GM12878 (cell line): ENCODE measurements at regions not wholly inside any gene's neighbourhood (a gene's known extent, or its start where the extent isn't known, plus 50 kb on each side); places are given as distances from the start of the nearest gene placed in this dataset.

Source experiments
- ATAC-seq: fragments of 200-7000 bp; cut with Tn5 transposase; 3 replicates; pipeline ENCODE4 v1.9.1; 2020; ENCODE audit warnings: mild to moderate bottlenecking, moderate library complexity
- BruUV-seq: library from RNA; stranded (reverse); fragments of 400-500 nt; replicated peaks from 2 replicates; lab custom pipeline; 2021; lab: Mats Ljungman, UMichigan
- CTCF ChIA-PET: fragments of 300-600 bp; sonication (Branson Sonifier 250); formaldehyde crosslinking; extraction: SDS; loops from one replicate; lab custom pipeline; 2021; ENCODE audit warnings: inconsistent platforms; lab: Yijun Ruan, JAX
- POLR2A ChIA-PET: fragments of 350-600 bp; formaldehyde crosslinking; extraction: SDS; loops from one replicate; lab custom pipeline; 2021; ENCODE audit warnings: inconsistent platforms; lab: Charles Lee
- RAD21 ChIA-PET: fragments of 300-600 bp; sonication (Branson Sonifier 250); formaldehyde crosslinking; loops from one replicate; lab custom pipeline; 2023; ENCODE audit warnings: antibody characterized with exemption; ENCODE audit not compliant: unreplicated experiment; lab: Charles Lee
- SMC1A ChIA-PET: fragments of 300-600 bp; sonication (Branson Sonifier 250); formaldehyde crosslinking; loops from one replicate; lab custom pipeline; 2023; ENCODE audit not compliant: unreplicated experiment, uncharacterized antibody; lab: Charles Lee
- DNase-seq: peaks from one replicate; pipeline ENCODE4 v3.0.0-alpha.2; 2011; ENCODE audit warnings: low read depth, low spot score
- FAIRE-seq: peaks from 3 replicates; lab custom pipeline; 2011; peaks lifted over from hg19 to GRCh38; lab: Jason Lieb, UNC
- H2AFZ ChIP-seq: 2 replicates; pipeline ENCODE4 v1.6.0; 2011; ENCODE audit warnings: low read depth, low read length, control low read depth; ENCODE audit not compliant: control insufficient read depth
- H3K27ac ChIP-seq: 2 replicates; pipeline ENCODE4 v1.5.1; 2011; ENCODE audit warnings: control low read depth; ENCODE audit not compliant: control insufficient read depth, insufficient read depth
- H3K27me3 ChIP-seq, 2 experiments: replicated peaks in 1 of 2; 2 replicates each; pipeline versions ENCODE4 v1.6.0 to v1.6.1; 2011; ENCODE audit warnings: low read length in 1 of 2; ENCODE audit not compliant: control insufficient read depth in 2 of 2, insufficient read depth in 2 of 2
- H3K36me3 ChIP-seq, 2 experiments: 2 replicates each; pipeline ENCODE4 v1.5.1; 2011; ENCODE audit warnings: low read length in 1 of 2; ENCODE audit not compliant: control insufficient read depth in 2 of 2, insufficient read depth in 2 of 2
- H3K4me1 ChIP-seq: 2 replicates; pipeline ENCODE4 v1.6.1; 2011; ENCODE audit warnings: mild to moderate bottlenecking, low read length, moderate library complexity, mixed read lengths; ENCODE audit not compliant: control insufficient read depth, insufficient read depth
- H3K4me2 ChIP-seq: 2 replicates; pipeline ENCODE4 v1.6.0; 2011; ENCODE audit warnings: control low read depth; ENCODE audit not compliant: control insufficient read depth, insufficient read depth
- H3K4me3 ChIP-seq: fragments of 200-600 bp; sonication (generic); 2 replicates; pipeline ENCODE4 v1.5.1; 2016
- H3K79me2 ChIP-seq: 2 replicates; pipeline ENCODE4 v1.6.0; 2011; ENCODE audit warnings: low read length; ENCODE audit not compliant: control insufficient read depth, insufficient read depth
- H3K9ac ChIP-seq: 2 replicates; pipeline ENCODE4 v1.8.0; 2011; ENCODE audit warnings: low read length, control low read depth, mixed read lengths; ENCODE audit not compliant: control insufficient read depth, insufficient read depth
- H3K9me3 ChIP-seq: replicated peaks from 3 replicates; pipeline ENCODE4 v1.5.1; 2011; ENCODE audit warnings: mild to moderate bottlenecking, low read length; ENCODE audit not compliant: control insufficient read depth, insufficient read depth
- H4K20me1 ChIP-seq: 2 replicates; pipeline ENCODE4 v1.6.0; 2011; ENCODE audit not compliant: control insufficient read depth, insufficient read depth
- KLF5 ChIP-seq: fragments of 450-650 bp; IDR thresholded peaks from 2 replicates; pipeline ENCODE4 v1.6.1; 2014; ENCODE audit warnings: mild to moderate bottlenecking; ENCODE audit not compliant: partially characterized antibody
- POLR2AphosphoS2 ChIP-seq: IDR thresholded peaks from 2 replicates; pipeline ENCODE4 v1.6.1; 2011; ENCODE audit warnings: low read depth, mild to moderate bottlenecking, low read length, improper control_type of control experiment, moderate library complexity
- SUPT20H ChIP-seq: IDR thresholded peaks from 2 replicates; pipeline ENCODE4 v1.6.1; 2011; ENCODE audit warnings: low read depth, mild to moderate bottlenecking, low read length, moderate library complexity, borderline replicate concordance; ENCODE audit not compliant: control insufficient read depth
- SUZ12 ChIP-seq: fragments of 200-600 bp; sonication (generic); IDR thresholded peaks from one replicate; pipeline ENCODE4 v1.6.1; 2018; ENCODE audit warnings: antibody characterized with exemption, mild to moderate bottlenecking; ENCODE audit not compliant: unreplicated experiment
- TBL1XR1 ChIP-seq: IDR thresholded peaks from 2 replicates; pipeline ENCODE4 v1.6.1; 2012; ENCODE audit warnings: low read depth, low read length, improper control_type of control experiment
- YBX1 ChIP-seq: fragments of 450-650 bp; IDR thresholded peaks from 2 replicates; pipeline ENCODE4 v1.6.1; 2016; ENCODE audit warnings: antibody characterized with exemption
- ZZZ3 ChIP-seq: IDR thresholded peaks from 2 replicates; pipeline ENCODE4 v1.6.1; 2011; ENCODE audit warnings: low read depth; ENCODE audit not compliant: control insufficient read depth, insufficient read length
- WGBS: methylation state at CpG from one replicate; pipeline ENCODE4 v1.1.6; 2016; ENCODE audit warnings: low lambda C conversion rate; ENCODE audit not compliant: insufficient replicate concordance, insufficient coverage; ENCODE audit errors: missing lambda C conversion rate; 5-methylcytosine and 5-hydroxymethylcytosine counted together
- in situ Hi-C: fragments of 300-500 bp; cut with MboI; formaldehyde crosslinking; loops from 9 replicates; pipeline ENCODE4 v1.14.3; 2018; ENCODE audit warnings: mixed read lengths
- intact Hi-C: fragments of 100-400 bp; cut with micrococcal nuclease; formaldehyde crosslinking; loops from one replicate; pipeline ENCODE4 v1.14.2; 2022; ENCODE audit not compliant: unreplicated experiment
- TF ChIP-seq, protein P1 (sequence below): fragments of 450-650 bp; IDR thresholded peaks from 2 replicates; pipeline ENCODE4 v1.6.1; 2017; ENCODE audit warnings: mild to moderate bottlenecking

DNA sequence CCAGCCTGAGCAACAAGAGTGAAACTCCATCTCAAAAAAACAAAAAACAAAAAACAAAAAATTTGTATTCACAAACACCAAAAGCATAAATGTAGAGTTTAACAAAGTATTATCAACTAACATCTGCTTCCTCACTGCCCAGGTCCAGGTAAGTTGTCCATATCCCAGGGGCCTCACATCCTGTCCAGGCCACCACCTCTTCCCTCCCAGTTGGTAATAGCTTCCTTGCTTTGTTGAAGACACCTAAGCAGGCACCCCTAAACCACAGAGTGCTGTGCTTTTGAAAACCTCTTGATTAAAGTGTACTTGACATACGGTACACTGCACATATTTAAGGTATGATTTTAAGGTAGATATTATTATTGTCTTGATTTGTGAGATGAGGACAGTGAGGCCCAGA lies 299.8 kb downstream of the SHQ1 start (continued):
- no peak for TF ChIP-seq YBX1

DNA sequence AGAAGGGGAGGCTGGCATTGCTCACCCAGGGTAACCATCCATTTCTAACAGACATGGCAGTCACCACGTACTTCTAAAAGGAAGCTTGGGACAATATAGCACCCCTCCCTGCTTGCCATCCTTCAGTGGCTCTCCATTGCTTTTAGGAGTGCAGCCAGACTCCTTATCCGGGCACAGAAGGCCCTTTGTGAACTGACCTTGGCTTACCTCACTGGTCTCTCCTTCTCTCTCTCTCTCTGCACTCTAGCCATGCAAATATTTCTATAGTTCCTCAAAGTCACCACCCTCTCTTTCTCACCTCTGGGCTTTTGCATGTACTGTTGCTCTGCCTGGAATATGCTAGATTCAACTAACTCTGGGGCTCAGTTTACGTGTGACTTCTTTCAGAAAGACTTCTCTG lies 301.1 kb downstream of the SHQ1 start:
- FAIRE-seq = no peak
- no peak for DNase-seq
- Histone ChIP-seq H3K36me3 (no peaks in the 10 kb centered on the region), H3K4me2 (no peak overlapping the region), H4K20me1 (no peaks in the 10 kb centered on the region), H3K79me2 (no peaks in the 10 kb centered on the region), H2AFZ (no peak overlapping the region), H3K4me1 (peaks cover 9% of the 10 kb centered on the region), H3K27ac (no peak overlapping the region), H3K27me3 (no peaks in the 10 kb centered on the region), H3K4me3 (no peak overlapping the region), H3K9ac (no peak overlapping the region), H3K9me3 (no peaks in the 10 kb centered on the region)
- intact Hi-C loops = no loop called here
- no peak for TF ChIP-seq POLR2AphosphoS2
- TF ChIP-seq SUZ12 = no peak
- TF ChIP-seq, protein P1, sequence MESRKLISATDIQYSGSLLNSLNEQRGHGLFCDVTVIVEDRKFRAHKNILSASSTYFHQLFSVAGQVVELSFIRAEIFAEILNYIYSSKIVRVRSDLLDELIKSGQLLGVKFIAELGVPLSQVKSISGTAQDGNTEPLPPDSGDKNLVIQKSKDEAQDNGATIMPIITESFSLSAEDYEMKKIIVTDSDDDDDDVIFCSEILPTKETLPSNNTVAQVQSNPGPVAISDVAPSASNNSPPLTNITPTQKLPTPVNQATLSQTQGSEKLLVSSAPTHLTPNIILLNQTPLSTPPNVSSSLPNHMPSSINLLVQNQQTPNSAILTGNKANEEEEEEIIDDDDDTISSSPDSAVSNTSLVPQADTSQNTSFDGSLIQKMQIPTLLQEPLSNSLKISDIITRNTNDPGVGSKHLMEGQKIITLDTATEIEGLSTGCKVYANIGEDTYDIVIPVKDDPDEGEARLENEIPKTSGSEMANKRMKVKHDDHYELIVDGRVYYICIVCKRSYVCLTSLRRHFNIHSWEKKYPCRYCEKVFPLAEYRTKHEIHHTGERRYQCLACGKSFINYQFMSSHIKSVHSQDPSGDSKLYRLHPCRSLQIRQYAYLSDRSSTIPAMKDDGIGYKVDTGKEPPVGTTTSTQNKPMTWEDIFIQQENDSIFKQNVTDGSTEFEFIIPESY = no peak
- no peak for TF ChIP-seq TBL1XR1
- no peak for TF ChIP-seq KLF5
- TF ChIP-seq SUPT20H = no peak
- TF ChIP-seq ZZZ3 = no peak
- POLR2A ChIA-PET = no interaction called here
- SMC1A ChIA-PET = no interaction called here
- no TSS peak for BruUV-seq
- in situ Hi-C loops = no loop called here
- RAD21 ChIA-PET = interaction anchor here (0.5 kb wide), 1 partner anchor 217 kb away, joined by 3 read pairs; no protein-coding TSS in a partner anchor
- 55% methylated on average over 3 of the region's 3 CpGs for WGBS
- no peak for ATAC-seq
- CTCF ChIA-PET = no interaction called here
